ENCODE measurements at regions not wholly inside any gene's neighbourhood (a gene's known extent, or its start where the extent isn't known, plus 50 kb on each side); places are given as distances from the start of the nearest gene placed in this dataset.

DNA sequence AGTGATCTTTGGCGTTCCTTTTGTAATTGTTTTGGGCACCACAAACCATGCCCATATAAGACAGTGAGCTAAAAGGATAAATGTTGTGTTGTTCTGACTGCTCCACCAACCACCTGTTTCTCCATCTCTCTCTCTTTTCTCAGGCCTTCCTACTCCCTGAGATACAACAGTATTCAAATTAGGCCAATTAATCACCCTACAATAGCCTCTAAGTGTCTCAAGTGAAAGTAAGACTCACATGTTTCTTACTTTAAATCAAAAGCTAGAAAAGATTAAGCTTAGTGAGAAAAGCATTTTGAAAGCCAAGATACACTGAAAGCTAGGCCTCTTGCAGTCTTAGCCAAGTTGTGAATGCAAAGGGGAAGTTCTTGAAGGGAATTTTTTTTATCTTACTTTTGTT is 268.8 kb upstream of the NREP start:
- no peak for DNase-seq

DNA sequence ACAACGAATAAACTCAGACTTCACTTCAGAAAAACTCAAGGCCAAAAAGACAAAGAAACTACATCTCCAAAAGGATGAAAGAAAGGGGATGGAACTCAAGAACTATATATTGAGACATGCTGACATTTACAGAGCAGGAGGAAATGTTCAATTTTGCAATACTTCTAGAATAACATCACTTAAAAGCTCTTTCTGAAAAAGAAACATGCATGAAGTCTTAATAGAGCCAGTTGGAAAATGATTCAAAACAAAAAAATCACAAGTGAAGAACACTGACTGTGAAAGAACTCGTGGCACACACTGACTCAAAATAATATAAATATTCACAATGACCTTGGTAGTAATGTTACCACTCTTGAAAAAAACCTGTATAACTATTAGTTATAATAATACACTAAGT is 267.8 kb upstream of the NREP start:
- DNase-seq, result no peak

DNA sequence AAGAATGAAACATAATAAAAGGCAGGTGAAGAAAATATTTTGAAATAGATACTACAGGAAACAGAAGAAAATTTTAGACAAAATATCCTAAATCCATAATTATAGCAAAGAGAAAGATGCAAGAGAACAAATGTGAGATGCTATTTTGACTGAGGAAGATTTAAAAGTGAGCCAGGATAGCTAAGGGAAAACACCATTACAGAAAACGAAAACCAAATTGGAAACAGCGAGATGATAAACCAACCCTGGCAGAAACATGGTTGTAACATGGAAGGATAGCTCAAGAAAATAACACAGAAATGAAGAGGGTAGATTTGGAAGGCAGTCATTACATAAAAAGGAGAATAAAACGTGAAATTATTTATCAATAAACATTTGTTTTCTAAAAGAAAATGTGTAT is 267.2 kb upstream of the NREP start:
- no peak for DNase-seq

DNA sequence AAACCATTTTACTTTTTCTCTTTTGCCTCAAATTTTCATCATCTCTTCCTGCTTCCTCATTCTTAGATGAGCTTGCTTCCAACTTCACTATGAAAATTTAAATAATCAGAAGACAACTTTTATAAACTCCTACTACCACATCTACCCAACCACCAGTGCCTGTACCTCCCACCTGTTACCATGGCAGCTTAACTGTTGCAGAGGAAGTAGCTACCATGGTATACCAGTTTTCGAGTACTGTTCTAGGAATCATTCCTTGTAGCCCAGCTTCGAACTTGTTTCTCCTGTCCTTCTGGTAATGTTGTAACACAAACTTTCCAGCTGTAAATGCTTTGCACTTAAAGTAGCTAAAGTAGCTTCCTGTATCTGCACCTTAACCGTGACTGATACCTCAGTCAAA is 266.8 kb upstream of the NREP start:
- no peak for DNase-seq

DNA sequence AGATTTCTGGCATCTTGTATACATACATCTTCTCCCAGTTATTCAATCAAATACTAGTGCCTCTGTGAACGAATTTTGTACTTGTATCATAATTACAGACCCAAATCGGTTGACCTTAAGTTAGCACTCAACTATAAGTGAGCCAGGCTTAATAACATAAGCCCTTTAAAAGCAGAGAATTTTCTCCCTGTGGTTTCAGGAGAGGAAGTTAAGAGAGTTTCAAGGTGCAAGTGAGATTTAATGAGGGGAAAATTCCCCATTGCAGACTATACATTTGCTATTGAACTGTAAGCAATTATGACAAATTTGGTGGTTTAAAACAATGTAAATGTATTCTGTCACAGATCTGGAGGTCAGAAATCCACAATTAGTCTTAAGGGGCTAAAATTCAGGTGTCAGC is 261.9 kb upstream of the NREP start:
- no peak for DNase-seq

DNA sequence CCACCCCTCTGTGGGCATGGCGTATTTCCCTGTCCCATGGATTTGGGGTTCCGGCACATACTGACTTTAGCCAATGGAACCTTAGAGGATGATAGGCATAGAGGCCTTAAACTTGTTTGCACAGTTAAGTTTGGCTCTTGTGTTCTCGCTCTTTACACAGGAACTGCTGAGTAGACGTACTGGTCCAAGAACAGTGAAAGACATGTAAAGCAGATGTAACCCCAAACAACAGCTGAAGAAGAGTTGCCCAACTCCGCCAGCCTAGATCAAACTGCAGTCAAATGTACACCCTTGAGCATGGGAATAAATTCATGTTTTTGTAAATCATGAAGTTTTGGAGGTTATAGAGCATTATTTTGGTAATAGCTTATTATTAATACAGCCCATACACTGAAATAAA is 260.0 kb upstream of the NREP start:
- no peak for DNase-seq

DNA sequence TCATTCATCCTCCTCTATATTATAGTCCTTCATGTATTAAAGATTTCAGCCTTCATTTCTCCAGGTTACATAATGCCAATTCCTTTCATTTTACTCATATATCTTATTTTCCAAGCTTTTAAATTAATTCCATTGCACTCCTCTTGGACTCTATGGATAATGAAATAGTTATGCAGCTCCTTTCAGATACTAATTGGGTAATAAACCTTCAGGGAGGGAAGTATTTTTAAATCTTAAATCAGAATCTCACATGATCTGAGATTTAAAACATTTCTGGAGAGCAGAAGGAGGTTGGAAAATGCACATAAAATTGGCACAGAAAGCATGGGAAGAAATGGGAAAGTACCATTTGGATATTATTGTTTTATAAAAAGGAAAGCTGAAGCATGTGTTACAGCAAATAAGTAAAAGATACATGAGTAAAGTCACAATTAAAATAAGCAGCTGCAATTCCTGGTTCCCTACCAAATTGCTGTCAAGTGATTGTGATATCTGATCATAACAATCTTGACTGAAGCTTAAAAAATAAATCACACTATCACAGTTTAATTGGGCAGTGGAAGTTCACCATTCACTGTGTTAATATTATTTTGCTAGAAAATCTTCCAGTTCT is 257.9 kb upstream of the NREP start:
- DNase-seq, result no peak

DNA sequence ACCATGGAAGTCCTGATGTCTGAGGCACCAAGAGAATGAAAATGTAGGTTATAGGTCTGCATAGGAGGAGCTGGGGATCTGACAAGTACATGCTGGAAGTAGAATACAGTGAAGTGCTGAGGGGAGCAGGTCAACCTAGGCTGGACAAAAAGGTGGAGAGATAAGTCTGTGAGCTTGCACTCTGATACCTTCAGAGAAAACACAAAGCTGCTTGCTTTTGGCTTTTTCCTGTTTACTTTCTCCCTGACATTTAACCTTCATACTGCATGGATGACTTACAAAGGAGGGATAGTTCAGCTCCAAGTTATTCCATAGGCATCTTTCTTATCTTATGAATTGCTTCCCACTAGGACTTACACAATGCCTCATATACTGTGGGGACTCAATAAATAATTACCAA is 256.7 kb upstream of the NREP start:
- DNase-seq, result no peak

DNA sequence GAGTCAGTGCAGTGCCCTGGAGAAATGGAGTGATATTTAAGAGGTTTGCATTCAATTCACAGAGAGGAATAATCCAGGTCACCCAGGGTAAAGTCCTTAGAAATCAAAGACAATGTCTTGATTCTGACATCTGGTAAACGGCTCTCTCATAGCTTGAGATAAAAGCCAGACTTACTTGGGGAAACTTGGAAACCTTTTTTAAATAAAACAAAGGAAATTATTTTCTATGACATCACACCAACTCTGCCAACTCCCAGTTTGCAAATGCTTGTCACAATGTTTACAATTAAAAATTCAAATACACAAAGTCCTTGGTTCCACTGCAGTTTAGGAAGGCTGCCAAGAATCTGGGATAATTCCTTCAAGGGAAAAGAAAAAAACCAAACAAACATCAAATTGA is 255.1 kb upstream of the NREP start:
- DNase-seq, result peak; percentile 64

DNA sequence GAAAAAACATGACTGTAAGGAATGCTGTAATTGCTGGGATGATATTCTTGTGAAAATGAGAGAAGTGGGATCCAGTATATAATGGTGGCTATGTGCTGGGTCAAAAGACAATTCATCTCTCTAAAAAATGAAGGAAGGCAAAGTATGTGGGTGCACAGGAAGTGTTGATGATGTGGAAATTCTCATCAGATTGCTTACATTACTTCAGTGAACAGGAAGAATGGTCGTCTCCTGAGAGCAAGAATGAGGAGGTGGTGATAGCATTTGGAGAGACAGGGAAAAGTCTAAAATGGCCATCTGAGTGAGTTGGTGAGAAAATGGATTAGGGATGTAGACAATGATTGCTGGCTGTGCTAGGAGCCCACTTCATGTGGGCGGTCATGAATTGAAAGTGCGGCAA is 253.5 kb upstream of the NREP start:
- no peak for DNase-seq

DNA sequence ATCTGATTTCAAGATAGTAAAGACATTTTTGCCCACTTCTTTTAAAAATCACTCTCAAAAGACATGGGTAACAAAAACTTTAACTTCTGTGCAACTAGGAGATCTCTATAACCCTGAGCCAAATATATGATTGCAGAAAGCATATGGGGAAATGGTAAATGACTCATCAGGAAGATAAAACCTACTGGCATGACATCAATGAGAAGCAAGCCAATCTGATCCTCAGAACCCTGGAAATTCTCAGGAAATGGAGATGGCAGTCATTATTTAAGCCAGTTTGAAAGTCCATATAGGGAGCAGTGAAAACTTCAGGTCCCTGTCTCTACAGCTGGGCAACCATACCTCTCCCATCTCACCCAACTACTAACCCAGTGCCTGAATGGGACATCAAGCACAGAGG is 249.7 kb upstream of the NREP start:
- no peak for DNase-seq

DNA sequence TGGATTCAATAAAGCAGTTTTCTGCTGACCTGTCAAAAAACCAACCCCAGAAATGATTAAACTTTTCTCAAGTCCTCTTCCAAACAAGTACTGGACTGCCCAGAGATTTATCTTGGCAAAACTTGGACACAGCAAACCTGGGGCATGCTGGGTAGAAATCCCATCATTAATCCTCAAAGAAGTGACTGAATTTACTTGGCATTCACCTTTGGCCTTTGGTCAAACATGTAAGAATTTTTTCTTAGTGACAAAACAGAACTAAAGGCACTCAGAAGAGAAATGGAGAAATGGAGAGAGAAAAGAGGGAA is 248.6 kb upstream of the NREP start:
- no peak for DNase-seq

DNA sequence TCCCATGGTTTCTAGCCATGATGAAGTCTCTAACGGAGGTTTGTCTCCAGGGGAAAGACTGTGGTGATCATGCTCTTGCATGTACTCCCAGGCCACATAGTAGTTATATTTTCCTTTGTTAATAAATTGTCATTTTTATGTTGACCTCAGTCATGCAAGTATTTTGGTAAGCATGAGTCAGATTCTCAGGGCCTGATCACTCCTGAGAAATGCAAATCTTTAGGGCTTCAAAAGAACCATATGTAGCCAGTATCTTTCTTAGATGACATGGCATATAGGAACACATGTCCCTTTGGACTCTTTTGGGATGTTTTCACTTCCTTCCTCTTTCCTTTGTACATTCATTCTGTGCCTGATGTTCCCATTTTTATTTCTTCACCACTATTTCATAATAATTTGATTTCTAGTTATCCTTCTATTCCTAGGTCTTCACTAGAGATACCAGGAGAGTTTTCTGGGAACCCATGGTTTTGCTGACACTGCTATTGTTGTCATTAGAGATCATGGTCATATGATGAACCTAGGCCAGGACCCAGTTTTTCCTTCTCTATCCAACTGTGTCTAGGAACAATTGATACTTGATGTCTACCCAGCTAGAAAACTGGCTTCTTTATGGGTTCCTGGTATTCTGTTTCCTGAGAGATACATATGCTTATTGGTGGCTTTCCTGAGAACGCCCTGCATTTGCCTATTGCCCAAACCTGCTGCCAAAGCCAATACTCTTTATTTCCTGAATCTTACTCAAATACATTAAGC is 248.1 kb upstream of the NREP start:
- no peak for DNase-seq

DNA sequence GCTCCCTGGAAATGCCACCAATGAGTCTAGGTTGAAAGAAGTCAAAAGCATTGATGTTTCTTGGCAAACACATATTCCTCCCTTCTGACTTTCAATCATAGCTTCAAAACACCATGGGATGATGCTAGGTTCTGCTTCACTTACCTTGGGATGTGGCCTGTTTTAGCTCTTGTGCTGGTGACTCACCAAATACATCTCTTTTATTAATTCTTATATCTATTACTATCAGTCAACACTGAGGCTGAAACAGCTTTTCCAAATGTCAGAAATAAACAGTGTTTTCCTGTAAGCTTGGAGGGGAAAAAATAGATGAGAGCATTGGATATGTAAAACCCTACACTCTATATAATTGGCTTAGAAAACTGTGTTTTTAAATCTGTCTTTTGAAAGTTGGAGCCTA is 245.4 kb upstream of the NREP start:
- no peak for DNase-seq

DNA sequence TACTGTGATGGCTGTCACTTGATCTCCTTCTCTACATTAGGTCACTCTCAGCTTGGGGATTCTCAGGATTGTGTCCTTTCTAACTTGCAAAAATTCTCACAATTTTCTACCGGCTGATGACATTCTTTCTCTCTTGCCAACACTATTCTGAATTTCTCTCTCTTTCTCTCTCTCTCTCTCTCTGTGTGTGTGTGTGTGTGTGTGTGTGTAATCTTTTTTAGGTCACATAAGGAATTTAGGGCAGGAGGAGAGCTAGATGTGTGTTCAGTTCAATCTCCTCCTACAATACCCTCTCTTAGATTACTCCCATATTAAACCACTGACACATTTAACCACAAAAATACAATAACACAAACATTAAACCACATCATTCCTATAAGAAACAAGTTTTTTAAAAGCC is 242.3 kb upstream of the NREP start:
- DNase-seq, result no peak

DNA sequence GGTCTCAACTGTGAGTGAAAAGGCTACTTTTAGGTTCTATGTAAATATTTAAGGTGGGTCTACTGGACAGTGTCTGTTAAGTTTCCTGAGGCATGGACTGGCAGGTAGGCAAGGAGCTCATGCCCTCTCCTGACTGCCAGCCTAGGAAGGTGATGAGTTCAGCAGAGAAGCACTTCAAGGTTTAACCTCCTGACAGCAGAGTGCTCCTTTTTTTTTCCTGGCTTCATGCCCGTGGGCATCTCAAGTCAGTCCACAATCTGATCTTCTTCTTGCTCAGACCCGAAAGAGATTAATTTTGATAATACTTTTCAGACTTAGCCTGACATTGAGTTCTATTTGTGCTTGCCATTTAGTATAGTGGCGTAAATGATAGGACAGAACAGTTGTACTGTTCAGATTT is 241.9 kb upstream of the NREP start:
- no peak for DNase-seq

DNA sequence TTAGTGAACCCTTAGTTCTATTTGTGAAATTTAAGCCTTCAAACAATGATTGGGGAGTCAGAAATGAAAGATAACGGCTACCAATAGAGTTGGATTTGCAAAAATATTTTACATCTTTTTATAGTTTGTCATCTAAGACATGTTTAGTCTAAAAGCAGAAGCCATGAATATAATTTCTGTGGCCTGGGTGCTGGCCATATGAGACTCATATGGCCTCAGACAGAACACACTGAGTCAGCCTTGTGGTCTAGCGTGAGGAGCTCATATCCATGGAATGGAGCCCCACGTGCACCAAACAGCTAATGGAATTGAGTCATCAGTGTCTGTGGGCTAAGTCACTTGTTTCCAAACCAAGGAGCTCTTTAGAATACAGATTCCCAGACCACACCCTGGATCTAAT is 240.7 kb upstream of the NREP start:
- no peak for DNase-seq

DNA sequence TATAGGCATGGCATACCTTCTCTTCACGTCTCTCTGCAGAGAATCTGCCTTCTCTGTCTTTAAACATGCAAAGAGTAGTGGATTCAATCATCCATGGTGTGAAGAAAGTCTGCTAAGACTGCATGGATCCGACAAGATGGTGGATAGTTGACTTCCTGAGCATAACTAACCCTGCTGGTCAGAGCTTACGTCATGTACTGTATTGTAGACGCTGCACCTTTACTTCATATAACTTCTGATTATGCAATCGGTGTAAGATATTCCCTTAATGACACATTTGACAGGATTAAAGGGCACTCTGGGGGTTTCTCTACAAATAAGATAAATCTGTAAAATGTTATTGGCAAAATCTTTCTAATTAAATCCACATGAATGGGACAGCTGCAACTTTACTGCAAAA is 240.3 kb upstream of the NREP start:
- DNase-seq, result no peak

DNA sequence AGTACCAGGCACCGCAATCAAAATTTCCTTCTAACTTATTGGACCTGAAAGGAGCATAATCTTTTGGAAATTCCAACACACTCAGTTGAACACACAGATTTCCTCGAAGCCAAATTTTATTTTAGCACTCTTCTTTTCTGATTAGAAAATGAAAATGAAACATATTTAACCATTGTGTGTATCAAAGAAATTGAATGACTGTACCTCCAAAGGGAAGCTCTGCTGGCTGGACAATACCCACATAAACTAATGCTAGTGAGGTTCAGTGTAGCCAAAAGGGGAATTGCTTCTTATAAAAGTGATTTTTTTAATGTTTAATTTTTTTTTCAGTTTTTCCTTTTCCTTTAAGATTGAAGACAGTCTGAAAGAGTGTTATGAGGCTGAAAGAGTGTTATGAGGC is 239.6 kb upstream of the NREP start:
- DNase-seq, result no peak

DNA sequence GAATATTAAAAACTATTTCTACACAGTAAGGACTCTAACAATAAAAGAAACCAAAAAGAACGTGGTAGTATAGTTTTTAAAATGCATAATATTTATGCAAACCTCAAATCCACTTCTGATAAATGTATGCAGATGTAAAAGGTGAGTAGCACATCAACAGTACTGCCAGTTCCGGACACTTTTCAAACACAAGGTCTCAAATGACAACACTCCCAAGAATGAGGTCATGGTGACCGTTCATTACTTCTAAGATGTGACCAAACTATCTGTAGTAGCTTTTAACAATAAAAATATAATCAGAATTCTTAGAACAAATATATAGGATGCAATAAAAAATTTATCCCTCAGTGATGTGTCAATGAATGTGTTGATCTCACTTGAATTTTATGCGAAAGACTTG is 238.7 kb upstream of the NREP start:
- DNase-seq, result no peak

DNA sequence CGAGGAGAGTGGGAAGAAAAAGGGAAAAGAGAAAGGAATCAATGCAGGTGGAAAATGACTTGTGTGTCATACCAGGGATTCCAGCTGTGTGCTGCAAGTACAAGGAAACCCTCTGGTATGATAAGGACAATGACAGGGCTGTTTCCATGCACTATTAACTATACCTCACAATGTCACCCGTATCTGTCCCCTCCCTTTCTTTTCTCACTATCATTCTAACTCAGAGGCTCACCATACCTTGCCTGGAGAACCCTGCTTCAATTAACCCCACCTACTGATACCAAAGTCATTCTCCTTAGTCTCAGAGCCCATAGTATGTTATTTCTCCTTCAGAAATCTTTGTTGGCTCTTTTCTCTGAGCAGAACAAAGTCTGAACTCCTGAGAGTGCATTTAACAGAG is 236.2 kb upstream of the NREP start:
- no peak for DNase-seq

DNA sequence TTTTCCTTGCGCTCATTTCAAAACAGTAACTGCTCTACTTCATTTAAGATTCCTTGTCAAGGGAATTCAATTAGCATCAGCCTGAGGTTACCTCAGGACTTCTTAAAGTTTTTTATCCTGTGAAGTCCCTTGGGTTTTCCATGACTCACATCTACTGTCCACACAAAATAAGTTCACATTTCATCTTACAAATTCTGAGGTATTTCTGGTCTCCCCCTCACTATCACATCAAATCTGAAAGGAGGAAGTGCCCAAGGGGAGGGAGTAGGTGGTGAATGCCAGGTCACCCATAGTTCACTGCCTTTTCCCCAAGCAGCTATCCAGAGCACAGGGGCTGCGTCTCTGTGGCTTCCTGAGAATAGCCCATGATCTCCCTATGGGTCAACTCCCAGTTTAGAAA is 227.1 kb upstream of the NREP start:
- no peak for DNase-seq

DNA sequence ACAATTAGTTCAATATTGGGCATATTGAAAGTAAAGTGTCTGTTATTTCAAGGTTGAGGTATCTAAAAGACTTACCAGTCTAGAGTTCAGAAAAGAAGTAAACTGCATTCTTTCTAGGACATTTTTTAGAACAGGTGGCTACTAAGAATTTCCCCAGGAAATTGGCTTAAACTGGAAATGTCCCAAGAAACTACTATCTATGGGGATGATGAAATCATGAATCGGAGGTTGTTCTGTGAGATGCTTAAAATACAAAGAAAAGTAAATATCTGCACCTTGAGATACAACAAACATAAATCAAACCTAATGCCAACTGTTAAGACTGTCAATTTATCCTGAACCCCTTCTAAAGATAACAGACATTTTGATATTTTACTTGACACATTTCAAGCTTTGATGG is 226.5 kb upstream of the NREP start:
- DNase-seq, result no peak

DNA sequence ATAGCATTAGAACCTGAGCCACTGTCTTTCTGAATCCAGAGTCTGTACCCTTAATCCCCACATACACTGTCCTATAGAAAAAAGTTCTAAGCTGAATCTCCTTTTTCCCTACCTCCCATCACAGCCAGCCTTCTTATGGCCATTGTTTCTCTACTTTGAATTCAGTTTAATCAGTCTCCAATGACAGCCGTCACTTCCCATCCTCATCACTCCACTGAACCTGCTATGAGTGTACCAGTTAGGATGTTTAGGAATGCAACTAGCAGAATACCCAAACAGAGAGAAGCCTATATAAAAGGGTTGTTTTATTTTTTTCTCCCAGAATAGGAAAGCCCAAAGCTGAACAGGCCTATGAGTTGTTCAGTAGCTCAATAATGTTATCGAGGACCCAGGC is 220.4 kb upstream of the NREP start:
- DNase-seq, result no peak

All from tongue (tissue), 1 donor.